Motor neuron (in vitro differentiated cells): ENCODE measurements at regions not wholly inside any gene's neighbourhood (a gene's known extent, or its start where the extent isn't known, plus 50 kb on each side); places are given as distances from the start of the nearest gene placed in this dataset.
A peak's percentile ranks its signal among the peaks of the same experiment; 100 is the strongest.

ENCODE experiments used
- ATAC-seq, 8 experiments: fragments of 200-7000 bp; cut with Tn5 transposase; replicated peaks in 6 of 8; 2 replicates each; pipeline ENCODE4 v1.8.0; 2021; ENCODE audit warnings: mild to moderate bottlenecking in 8 of 8, moderate library complexity in 8 of 8
- H3K27ac ChIP-seq, 2 donors: fragments of 250-450 bp; sonication (Bioruptor Pico); 2 replicates each; pipeline ENCODE4 v1.9.0; 2021; ENCODE audit warnings: antibody characterized with exemption in 2 of 2, mild to moderate bottlenecking in 2 of 2, moderate library complexity in 1 of 2
- H3K4me1 ChIP-seq, 2 donors: fragments of 250-450 bp; sonication (Bioruptor Pico); replicated peaks in 1 of 2; 2 replicates each; pipeline ENCODE4 v1.6.1; 2021; ENCODE audit warnings: antibody characterized with exemption in 2 of 2, mild to moderate bottlenecking in 2 of 2, moderate library complexity in 1 of 2
- H3K4me3 ChIP-seq, 5 donors: fragments of 250-450 bp; sonication (Bioruptor Pico); 2 replicates each; pipeline ENCODE4 v1.9.0; 2021; ENCODE audit warnings: antibody characterized with exemption in 5 of 5, mild to moderate bottlenecking in 5 of 5, moderate library complexity in 4 of 5
- WGBS, 10 experiments: fragments of 450-650 bp; shearing (Covaris generic); methylation state at CpG; one replicate each; pipeline ENCODE4 v1.0.0; 2022; 5-methylcytosine and 5-hydroxymethylcytosine counted together
- in situ Hi-C, 9 experiments: fragments of 400-800 bp; cut with MboI; loops; one replicate each; pipeline ENCODE4 v1.15.0; 2021; ENCODE audit warnings: low sequenced_read_pairs in 9 of 9, low pct_unique_long_range_greater_than_20kb in 2 of 9; ENCODE audit not compliant: unreplicated experiment in 9 of 9

GRCh38 chr10:4755286-4755989 lies 70.6 kb upstream of the AKR1E2 start:
- no peak overlapping the region for H3K4me3 ChIP-seq
- H3K27ac ChIP-seq, result peak overlapping the region in 1 of 2 donors; percentile 3
- WGBS, 10 experiments, result 20 to 96% (median 61%) methylated on average over 1 to 10 of the region's 10 CpGs
- ATAC-seq, result peak in 3 of 8 experiments; percentile 66 to 83 (median 71)
- in situ Hi-C loops, result loop anchor here in 7 of 9 experiments (25.0 kb wide), 3 partner anchors 243 to 1568 kb away; no protein-coding TSS in a partner anchor
- peaks cover 7 to 37% of the 10 kb centered on the region in 2 donors for H3K4me1 ChIP-seq

- in situ Hi-C loops, result loop anchor here in 7 of 9 experiments (25.0 kb wide), 3 partner anchors 242 to 1567 kb away; no protein-coding TSS in a partner anchor
- H3K27ac ChIP-seq, result no peak overlapping the region
- WGBS, 10 experiments, result 60 to 100% (median 92%) methylated on average over 1 to 8 of the region's 8 CpGs; no CpG with 5 or more reads in 4 of the 10 experiments
Measured at GRCh38 chr10:4754143-4754542, 71.9 kb upstream of the AKR1E2 start.

GRCh38 chr10:4751211-4751610 lies 74.8 kb upstream of the AKR1E2 start:
- Histone ChIP-seq H3K4me3 (no peak overlapping the region), H3K4me1 (peaks cover 10 to 50% of the 10 kb centered on the region in 2 donors), H3K27ac (no peak overlapping the region)
- in situ Hi-C loops, result loop anchor here in 7 of 9 experiments (25.0 kb wide), 3 partner anchors 239 to 1564 kb away; no protein-coding TSS in a partner anchor
- no peak for ATAC-seq
- 40 to 100% (median 83%) methylated on average over 1 to 2 of the region's 2 CpGs for WGBS, 10 experiments

More at GRCh38 chr10:4754143-4754542, 71.9 kb upstream of the AKR1E2 start:
- H3K4me1 ChIP-seq, result peaks cover 7 to 48% of the 10 kb centered on the region in 2 donors
- no peak overlapping the region for H3K4me3 ChIP-seq
- ATAC-seq, result no peak

- WGBS, 10 experiments, result 0 to 100% (median 78%) methylated on average over 1 to 4 of the region's 4 CpGs; no CpG with 5 or more reads in 3 of the 10 experiments
- in situ Hi-C loops, result no loop called here
- H3K4me1 ChIP-seq, result peaks cover 4 to 35% of the 10 kb centered on the region in 2 donors
- H3K4me3 ChIP-seq, result no peak overlapping the region
- ATAC-seq, result peak in 5 of 8 experiments; percentile 25 to 98 (median 90)
- H3K27ac ChIP-seq, result peak overlapping the region in 1 of 2 donors; percentile 54
Measured at GRCh38 chr10:4749271-4749574, 76.8 kb upstream of the AKR1E2 start.

GRCh38 chr10:4748491-4749270 lies 77.3 kb upstream of the AKR1E2 start:
- H3K27ac ChIP-seq, result peak overlapping the region in 1 of 2 donors; percentile 54
- WGBS, 10 experiments, result 10 to 100% (median 68%) methylated on average over 1 to 4 of the region's 4 CpGs
- no peak overlapping the region for H3K4me3 ChIP-seq
- ATAC-seq, result peak in 7 of 8 experiments; percentile 20 to 82 (median 56)
- peaks cover 4 to 35% of the 10 kb centered on the region in 2 donors for H3K4me1 ChIP-seq
- in situ Hi-C loops, result no loop called here

- H3K27ac ChIP-seq, result no peak overlapping the region
- no peaks in the 10 kb centered on the region for H3K4me1 ChIP-seq
- 18 to 80% (median 67%) methylated on average over 1 to 2 of the region's 2 CpGs for WGBS, 10 experiments
- no peak for ATAC-seq
- in situ Hi-C loops, result no loop called here
- H3K4me3 ChIP-seq, result no peak overlapping the region
Measured at GRCh38 chr10:4742217-4742616, 83.8 kb upstream of the AKR1E2 start.

GRCh38 chr10:4740471-4740870 lies 85.5 kb upstream of the AKR1E2 start:
- no peak overlapping the region for H3K27ac ChIP-seq
- 0 to 100% (median 38%) methylated on average over 1 to 2 of the region's 2 CpGs; no CpG with 5 or more reads in 2 of the 10 experiments for WGBS, 10 experiments
- in situ Hi-C loops, result no loop called here
- no peaks in the 10 kb centered on the region for H3K4me1 ChIP-seq
- peak in 1 of 8 experiments; percentile 42 for ATAC-seq
- H3K4me3 ChIP-seq, result no peak overlapping the region

- no peak for ATAC-seq
- in situ Hi-C loops, result no loop called here
- WGBS, 10 experiments, result 45 to 90% (median 80%) methylated on average over 2 to 5 of the region's 5 CpGs; no CpG with 5 or more reads in 1 of the 10 experiments
Measured at GRCh38 chr10:4736608-4737007, 89.4 kb upstream of the AKR1E2 start.

GRCh38 chr10:4736183-4736582 lies 89.8 kb upstream of the AKR1E2 start:
- Histone ChIP-seq H3K27ac (no peak overlapping the region), H3K4me1 (no peaks in the 10 kb centered on the region), H3K4me3 (no peak overlapping the region)
- WGBS, 10 experiments, result 20 to 100% (median 86%) methylated on average over 1 to 4 of the region's 7 CpGs; no CpG with 5 or more reads in 3 of the 10 experiments
- in situ Hi-C loops, result no loop called here
- ATAC-seq, result no peak

More at GRCh38 chr10:4736608-4737007, 89.4 kb upstream of the AKR1E2 start:
- Histone ChIP-seq H3K4me1 (no peaks in the 10 kb centered on the region), H3K27ac (no peak overlapping the region), H3K4me3 (no peak overlapping the region)

GRCh38 chr10:4733843-4734224 lies 92.2 kb upstream of the AKR1E2 start:
- Histone ChIP-seq H3K4me3 (no peak overlapping the region), H3K27ac (no peak overlapping the region), H3K4me1 (no peaks in the 10 kb centered on the region)
- ATAC-seq, result no peak
- in situ Hi-C loops, result no loop called here
- 84 to 100% (median 94%) methylated on average over 1 to 3 of the region's 3 CpGs; no CpG with 5 or more reads in 3 of the 10 experiments for WGBS, 10 experiments

GRCh38 chr10:4733150-4733842 lies 92.7 kb upstream of the AKR1E2 start:
- no peak overlapping the region for H3K27ac ChIP-seq
- WGBS, 10 experiments, result 70 to 100% (median 91%) methylated on average over 1 to 6 of the region's 7 CpGs; no CpG with 5 or more reads in 1 of the 10 experiments
- no peaks in the 10 kb centered on the region for H3K4me1 ChIP-seq
- in situ Hi-C loops, result no loop called here
- H3K4me3 ChIP-seq, result no peak overlapping the region
- ATAC-seq, result no peak

GRCh38 chr10:4730998-4731397 lies 95.0 kb upstream of the AKR1E2 start:
- ATAC-seq, result no peak
- Histone ChIP-seq H3K4me1 (peaks cover 0 to 3% of the 10 kb centered on the region in 2 donors), H3K27ac (no peak overlapping the region), H3K4me3 (no peak overlapping the region)
- in situ Hi-C loops, result no loop called here
- WGBS, 10 experiments, result 90 to 100% (median 100%) methylated on average over 1 to 3 of the region's 3 CpGs; no CpG with 5 or more reads in 1 of the 10 experiments
